H9 (cell line): ENCODE measurements at regions not wholly inside any gene's neighbourhood (a gene's known extent, or its start where the extent isn't known, plus 50 kb on each side); places are given as distances from the start of the nearest gene placed in this dataset.

Experiments used
- DNase-seq: peaks from one replicate; pipeline ENCODE4 v3.0.0-alpha.2; 2017
- H2AFZ ChIP-seq: one replicate; pipeline ENCODE4 v1.6.1; 2013; ENCODE audit warnings: mild to moderate bottlenecking, low read length, control low read depth, moderate library complexity
- H2AK5ac ChIP-seq: 2 replicates; pipeline ENCODE4 v1.6.1; 2013; ENCODE audit warnings: low read length, control low read depth, mixed read lengths; ENCODE audit not compliant: insufficient read length
- H2BK120ac ChIP-seq: one replicate; pipeline ENCODE4 v1.6.1; 2013; ENCODE audit warnings: low read depth, mild to moderate bottlenecking, low read length, control low read depth, inconsistent platforms; ENCODE audit not compliant: poor library complexity, severe bottlenecking
- H2BK12ac ChIP-seq: 2 replicates; pipeline ENCODE4 v1.6.1; 2013; ENCODE audit warnings: low read length, control low read depth, mixed read lengths, low read depth; ENCODE audit not compliant: insufficient read length
- H2BK15ac ChIP-seq: 2 replicates; pipeline ENCODE4 v1.6.1; 2013; ENCODE audit warnings: low read depth, low read length, control low read depth
- H2BK20ac ChIP-seq: one replicate; pipeline ENCODE4 v1.6.1; 2013; ENCODE audit warnings: low read depth, mild to moderate bottlenecking, low read length, control low read depth, inconsistent platforms; ENCODE audit not compliant: poor library complexity, severe bottlenecking
- H2BK5ac ChIP-seq: 2 replicates; pipeline ENCODE4 v1.6.1; 2013; ENCODE audit warnings: low read length, control low read depth, mixed read lengths; ENCODE audit not compliant: insufficient read length
- H3K14ac ChIP-seq: 2 replicates; pipeline ENCODE4 v1.6.1; 2013; ENCODE audit warnings: low read length, control low read depth; ENCODE audit not compliant: insufficient read depth
- H3K18ac ChIP-seq: 2 replicates; pipeline ENCODE4 v1.6.1; 2013; ENCODE audit warnings: low read depth, mild to moderate bottlenecking, mixed read lengths, low read length, control low read depth; ENCODE audit not compliant: insufficient read length
- H3K23ac ChIP-seq: 2 replicates; pipeline ENCODE4 v1.6.1; 2013; ENCODE audit warnings: low read length, control low read depth, mixed read lengths, low read depth; ENCODE audit not compliant: insufficient read length
- H3K23me2 ChIP-seq: 2 replicates; pipeline ENCODE4 v1.6.1; 2013; ENCODE audit warnings: low read depth, mild to moderate bottlenecking, mixed read lengths, low read length, control low read depth; ENCODE audit not compliant: insufficient read length, poor library complexity, severe bottlenecking
- H3K27ac ChIP-seq: 2 replicates; pipeline ENCODE4 v1.5.1; 2013; ENCODE audit warnings: low read length, control low read depth, mixed read lengths, low read depth; ENCODE audit not compliant: insufficient read length
- H3K27me3 ChIP-seq: 2 replicates; pipeline ENCODE4 v1.6.1; 2013; ENCODE audit warnings: low read length, control low read depth, inconsistent platforms; ENCODE audit not compliant: insufficient read depth
- H3K4ac ChIP-seq: 2 replicates; pipeline ENCODE4 v1.6.1; 2013; ENCODE audit warnings: low read depth, mild to moderate bottlenecking, control low read depth, inconsistent platforms, low read length, moderate library complexity
- H3K4me1 ChIP-seq: 2 replicates; pipeline ENCODE4 v1.6.1; 2013; ENCODE audit warnings: low read length, control low read depth, inconsistent platforms; ENCODE audit not compliant: insufficient read depth
- H3K4me2 ChIP-seq: 2 replicates; pipeline ENCODE4 v1.6.1; 2013; ENCODE audit warnings: low read length, control low read depth, mixed read lengths; ENCODE audit not compliant: insufficient read length, insufficient read depth
- H3K56ac ChIP-seq: 2 replicates; pipeline ENCODE4 v1.6.1; 2013; ENCODE audit warnings: low read depth, mild to moderate bottlenecking, mixed read lengths, low read length, control low read depth; ENCODE audit not compliant: insufficient read length
- H3K79me1 ChIP-seq: 2 replicates; pipeline ENCODE4 v1.6.1; 2013; ENCODE audit warnings: low read depth, mild to moderate bottlenecking, moderate library complexity, low read length, control low read depth, inconsistent platforms; ENCODE audit not compliant: insufficient read depth, poor library complexity, severe bottlenecking
- H3K79me2 ChIP-seq: 2 replicates; pipeline ENCODE4 v1.6.1; 2013; ENCODE audit warnings: low read length, control low read depth, inconsistent platforms; ENCODE audit not compliant: insufficient read depth
- H3K9ac ChIP-seq: 2 replicates; pipeline ENCODE4 v1.6.1; 2013; ENCODE audit warnings: low read length, control low read depth, mixed read lengths; ENCODE audit not compliant: insufficient read length; ENCODE audit errors: extremely low read depth
- H3K9me3 ChIP-seq: one replicate; pipeline ENCODE4 v1.6.1; 2013; ENCODE audit warnings: low read depth, low read length, inconsistent platforms; ENCODE audit not compliant: control insufficient read depth
- H3T11ph ChIP-seq: one replicate; pipeline ENCODE4 v1.6.1; 2013; ENCODE audit warnings: mild to moderate bottlenecking, low read length, control low read depth, inconsistent platforms
- H4K20me1 ChIP-seq: one replicate; pipeline ENCODE4 v1.6.1; 2013; ENCODE audit not compliant: control insufficient read depth, insufficient read length, insufficient read depth
- H4K5ac ChIP-seq: 2 replicates; pipeline ENCODE4 v1.6.1; 2013; ENCODE audit warnings: low read depth, mild to moderate bottlenecking, mixed read lengths, low read length, control low read depth; ENCODE audit not compliant: insufficient read length
- H4K8ac ChIP-seq: replicated peaks from 2 replicates; pipeline ENCODE4 v1.6.1; 2013; ENCODE audit warnings: low read length, control low read depth, mixed read lengths, low read depth; ENCODE audit not compliant: insufficient read length
- H4K91ac ChIP-seq: 2 replicates; pipeline ENCODE4 v1.6.1; 2013; ENCODE audit warnings: low read depth, mild to moderate bottlenecking, moderate library complexity, mixed read lengths, low read length, control low read depth; ENCODE audit not compliant: insufficient read length
- H3K27ac Mint-ChIP-seq, 3 experiments: 2 replicates in 2 of 3; 3 replicates in 1 of 3; pipeline ENCODE4 v1.8.0; 2020 to 2021; ENCODE audit warnings: mixed read lengths in 3 of 3, mild to moderate bottlenecking in 1 of 3, moderate library complexity in 1 of 3
- H3K27me3 Mint-ChIP-seq: 2 replicates; pipeline ENCODE4 v1.8.0; 2021; ENCODE audit warnings: low read depth, mild to moderate bottlenecking, moderate library complexity, mixed read lengths
- H3K36me3 Mint-ChIP-seq, 3 experiments: 2 replicates in 2 of 3; 3 replicates in 1 of 3; pipeline ENCODE4 v1.8.0; 2020 to 2021; ENCODE audit warnings: low read depth in 3 of 3, mixed read lengths in 3 of 3; ENCODE audit not compliant: insufficient read depth in 1 of 3
- H3K4me1 Mint-ChIP-seq, 2 experiments: 2 replicates each; pipeline ENCODE4 v1.8.0; 2020; ENCODE audit warnings: mixed read lengths in 2 of 2
- H3K4me3 Mint-ChIP-seq, 2 experiments: 2 replicates in 1 of 2; 3 replicates in 1 of 2; pipeline ENCODE4 v1.8.0; 2020 to 2021; ENCODE audit warnings: mild to moderate bottlenecking in 2 of 2, mixed read lengths in 2 of 2, moderate library complexity in 1 of 2
- H3K9me3 Mint-ChIP-seq, 2 experiments: 2 replicates in 1 of 2; 3 replicates in 1 of 2; pipeline ENCODE4 v1.8.0; 2020; ENCODE audit warnings: mild to moderate bottlenecking in 2 of 2, mixed read lengths in 2 of 2, moderate library complexity in 1 of 2
- WGBS: extraction: QIAGEN DNeasy Blood & Tissue Kit; methylation state at CpG from one replicate; pipeline ENCODE4 v1.1.7; 2013; ENCODE audit warnings: missing lambda C conversion rate, low lambda C conversion rate, mixed read lengths; ENCODE audit not compliant: insufficient read length; ENCODE audit errors: extremely low coverage; 5-methylcytosine and 5-hydroxymethylcytosine counted together
- TF ChIP-seq, protein P1 (sequence below): fragments of 200-600 bp; sonication (generic); conservative IDR thresholded peaks from 3 replicates; pipeline ENCODE4 v1.8.0; 2021; ENCODE audit warnings: antibody characterized with exemption, mild to moderate bottlenecking

DNA sequence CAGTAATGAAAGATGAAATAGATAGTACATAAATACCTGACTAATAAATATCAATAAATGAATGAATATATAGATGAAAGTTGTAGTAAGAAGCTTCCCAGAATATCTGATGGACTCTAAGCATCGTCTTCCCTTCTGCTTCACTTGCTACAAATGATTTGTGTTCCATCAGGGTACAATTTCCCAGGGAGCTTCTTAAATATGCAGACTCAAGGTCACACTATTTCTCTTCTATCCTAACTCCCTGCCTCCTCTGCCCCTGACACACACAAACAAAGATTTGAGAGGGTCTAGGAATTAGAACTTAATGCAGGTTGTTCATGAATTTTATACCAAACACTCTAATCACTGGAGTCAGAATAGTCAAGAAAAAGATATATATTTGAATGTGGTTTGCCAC is 415.9 kb upstream of the TMPRSS15 start:
- Histone ChIP-seq H3K14ac (no peak overlapping the region), H4K5ac (no peak overlapping the region), H2AK5ac (no peak overlapping the region), H3T11ph (no peak overlapping the region), H3K4ac (no peak overlapping the region), H3K56ac (no peak overlapping the region), H3K23ac (no peak overlapping the region), H4K20me1 (no peaks in the 10 kb centered on the region), H3K23me2 (no peaks in the 10 kb centered on the region), H3K9ac (no peak overlapping the region), H2BK15ac (no peak overlapping the region), H2BK20ac (no peak overlapping the region), H2AFZ (no peak overlapping the region), H3K79me1 (no peaks in the 10 kb centered on the region), H3K4me2 (no peak overlapping the region), H3K27ac (no peak overlapping the region), H4K91ac (no peak overlapping the region), H3K9me3 (no peaks in the 10 kb centered on the region), H3K18ac (no peak overlapping the region), H4K8ac (no peak overlapping the region), H3K4me1 (no peaks in the 10 kb centered on the region), H2BK120ac (no peak overlapping the region), H3K79me2 (no peaks in the 10 kb centered on the region), H2BK12ac (no peak overlapping the region), H3K27me3 (no peaks in the 10 kb centered on the region), H2BK5ac (no peak overlapping the region)
- H3K36me3 Mint-ChIP-seq = peaks cover 3 to 17% (median 12%) of the 10 kb centered on the region in 3 experiments
- H3K9me3 Mint-ChIP-seq = peaks cover 15 to 16% of the 10 kb centered on the region in 2 experiments
- DNase-seq = no peak
- no peak overlapping the region for H3K27ac Mint-ChIP-seq
- no CpG with 5 or more reads among the region's 1 CpG for WGBS
- TF ChIP-seq, protein P1, sequence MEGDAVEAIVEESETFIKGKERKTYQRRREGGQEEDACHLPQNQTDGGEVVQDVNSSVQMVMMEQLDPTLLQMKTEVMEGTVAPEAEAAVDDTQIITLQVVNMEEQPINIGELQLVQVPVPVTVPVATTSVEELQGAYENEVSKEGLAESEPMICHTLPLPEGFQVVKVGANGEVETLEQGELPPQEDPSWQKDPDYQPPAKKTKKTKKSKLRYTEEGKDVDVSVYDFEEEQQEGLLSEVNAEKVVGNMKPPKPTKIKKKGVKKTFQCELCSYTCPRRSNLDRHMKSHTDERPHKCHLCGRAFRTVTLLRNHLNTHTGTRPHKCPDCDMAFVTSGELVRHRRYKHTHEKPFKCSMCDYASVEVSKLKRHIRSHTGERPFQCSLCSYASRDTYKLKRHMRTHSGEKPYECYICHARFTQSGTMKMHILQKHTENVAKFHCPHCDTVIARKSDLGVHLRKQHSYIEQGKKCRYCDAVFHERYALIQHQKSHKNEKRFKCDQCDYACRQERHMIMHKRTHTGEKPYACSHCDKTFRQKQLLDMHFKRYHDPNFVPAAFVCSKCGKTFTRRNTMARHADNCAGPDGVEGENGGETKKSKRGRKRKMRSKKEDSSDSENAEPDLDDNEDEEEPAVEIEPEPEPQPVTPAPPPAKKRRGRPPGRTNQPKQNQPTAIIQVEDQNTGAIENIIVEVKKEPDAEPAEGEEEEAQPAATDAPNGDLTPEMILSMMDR = no peak
- no peaks in the 10 kb centered on the region for H3K4me1 Mint-ChIP-seq
- H3K4me3 Mint-ChIP-seq = no peak overlapping the region
- H3K27me3 Mint-ChIP-seq = no peaks in the 10 kb centered on the region
